ENCODE measurements at regions not wholly inside any gene's neighbourhood (a gene's known extent, or its start where the extent isn't known, plus 50 kb on each side); places are given as distances from the start of the nearest gene placed in this dataset.

DNA sequence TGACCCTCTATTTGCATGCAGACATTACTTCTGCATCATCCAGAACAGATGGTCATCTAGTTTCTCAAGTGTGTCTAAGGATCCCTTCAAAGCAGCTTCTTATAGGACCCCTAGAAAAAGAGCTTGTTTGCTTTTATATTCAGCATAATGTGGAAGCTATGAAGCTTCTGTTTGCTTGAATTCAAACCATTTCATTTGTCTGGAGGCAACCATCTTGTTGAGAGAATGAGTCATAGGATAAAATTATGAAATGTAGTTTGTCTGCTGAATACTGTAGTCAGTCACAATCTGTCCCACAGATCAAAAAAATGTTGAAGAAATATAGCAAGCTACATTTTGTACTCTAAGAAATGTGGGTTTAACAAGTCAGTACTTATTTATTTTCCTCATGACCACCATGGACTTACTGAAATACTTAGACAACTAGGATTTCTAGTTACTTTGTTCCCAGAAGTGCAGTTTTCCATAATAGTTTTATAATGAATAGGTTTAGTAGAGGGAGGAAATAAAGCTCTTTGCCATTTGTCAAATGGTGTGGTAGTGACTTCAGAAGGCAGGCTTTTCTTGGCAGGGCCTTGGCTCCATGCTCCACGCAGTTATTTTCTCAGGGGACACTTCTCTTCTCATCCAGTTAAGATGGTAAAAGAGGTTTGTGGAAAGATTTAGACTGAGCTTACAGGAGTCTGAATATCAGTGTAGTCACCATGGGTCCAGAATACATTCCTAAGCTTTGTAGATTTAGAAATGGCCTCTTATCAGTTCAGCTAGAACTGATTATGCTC lies 74.8 kb upstream of the DEPDC1 start:
- H3K9me3 ChIP-seq: no peaks in the 10 kb centered on the region
- DNase-seq (no peak), ATAC-seq (peak in 1 of 4 donors; percentile 59)
- no peak overlapping the region for H3K27ac ChIP-seq
- TF ChIP-seq, protein P1, sequence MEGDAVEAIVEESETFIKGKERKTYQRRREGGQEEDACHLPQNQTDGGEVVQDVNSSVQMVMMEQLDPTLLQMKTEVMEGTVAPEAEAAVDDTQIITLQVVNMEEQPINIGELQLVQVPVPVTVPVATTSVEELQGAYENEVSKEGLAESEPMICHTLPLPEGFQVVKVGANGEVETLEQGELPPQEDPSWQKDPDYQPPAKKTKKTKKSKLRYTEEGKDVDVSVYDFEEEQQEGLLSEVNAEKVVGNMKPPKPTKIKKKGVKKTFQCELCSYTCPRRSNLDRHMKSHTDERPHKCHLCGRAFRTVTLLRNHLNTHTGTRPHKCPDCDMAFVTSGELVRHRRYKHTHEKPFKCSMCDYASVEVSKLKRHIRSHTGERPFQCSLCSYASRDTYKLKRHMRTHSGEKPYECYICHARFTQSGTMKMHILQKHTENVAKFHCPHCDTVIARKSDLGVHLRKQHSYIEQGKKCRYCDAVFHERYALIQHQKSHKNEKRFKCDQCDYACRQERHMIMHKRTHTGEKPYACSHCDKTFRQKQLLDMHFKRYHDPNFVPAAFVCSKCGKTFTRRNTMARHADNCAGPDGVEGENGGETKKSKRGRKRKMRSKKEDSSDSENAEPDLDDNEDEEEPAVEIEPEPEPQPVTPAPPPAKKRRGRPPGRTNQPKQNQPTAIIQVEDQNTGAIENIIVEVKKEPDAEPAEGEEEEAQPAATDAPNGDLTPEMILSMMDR (IDR thresholded peaks at IDR 0.05): no peak
- no peak for TF ChIP-seq POLR2A (IDR thresholded peaks at IDR 0.05)
- whole genome bisulfite sequencing, 4 donors: 29 to 57% (median 47%) methylated on average over 1 of the region's 1 CpG
- H3K4me3 ChIP-seq: no peak overlapping the region
- H3K36me3 ChIP-seq: no peaks in the 10 kb centered on the region
- no peaks in the 10 kb centered on the region for H3K27me3 ChIP-seq
- intact Hi-C loops (cut with DNase I): loop anchor here in 4 of 10 donors (5.0 to 10.0 kb wide), 2 partner anchors 1163 to 1166 kb away; no protein-coding TSS in a partner anchor
- peaks cover 0 to 6% (median 0%) of the 10 kb centered on the region in 12 donors for H3K4me1 ChIP-seq

DNA sequence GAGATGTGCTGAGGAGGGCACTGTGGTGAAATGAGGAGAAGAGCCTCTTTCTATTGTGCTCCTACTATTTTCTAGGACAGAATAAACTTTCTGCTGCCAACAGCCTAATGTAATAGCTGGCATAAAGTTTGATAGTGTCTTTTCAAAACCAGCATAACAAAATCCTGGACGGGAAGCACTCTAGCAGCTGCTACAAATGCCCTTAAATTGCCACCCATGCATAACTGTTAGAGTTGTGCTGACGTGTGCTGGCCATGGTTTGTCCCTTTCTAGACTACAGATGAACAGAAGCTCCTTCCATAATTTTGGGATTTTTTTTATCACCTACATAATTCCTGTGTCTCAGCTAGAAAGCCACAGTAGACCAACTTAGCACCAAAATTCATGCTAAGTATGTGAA lies 88.5 kb upstream of the DEPDC1 start:
- intact Hi-C loops (cut with DNase I): no loop called here
- 64 to 82% (median 66%) methylated on average over 2 of the region's 2 CpGs for WGBS, 4 donors
- Histone ChIP-seq H3K9me3 (peaks cover 0 to 15% (median 4%) of the 10 kb centered on the region in 12 donors), H3K27ac (no peak overlapping the region), H3K4me3 (no peak overlapping the region), H3K4me1 (no peaks in the 10 kb centered on the region), H3K36me3 (no peaks in the 10 kb centered on the region), H3K27me3 (no peaks in the 10 kb centered on the region)
- DNase-seq (no peak), ATAC-seq (no peak)
- no peak for TF ChIP-seq POLR2A (IDR thresholded peaks at IDR 0.05)
- TF ChIP-seq, protein P1 (IDR thresholded peaks at IDR 0.05): no peak

DNA sequence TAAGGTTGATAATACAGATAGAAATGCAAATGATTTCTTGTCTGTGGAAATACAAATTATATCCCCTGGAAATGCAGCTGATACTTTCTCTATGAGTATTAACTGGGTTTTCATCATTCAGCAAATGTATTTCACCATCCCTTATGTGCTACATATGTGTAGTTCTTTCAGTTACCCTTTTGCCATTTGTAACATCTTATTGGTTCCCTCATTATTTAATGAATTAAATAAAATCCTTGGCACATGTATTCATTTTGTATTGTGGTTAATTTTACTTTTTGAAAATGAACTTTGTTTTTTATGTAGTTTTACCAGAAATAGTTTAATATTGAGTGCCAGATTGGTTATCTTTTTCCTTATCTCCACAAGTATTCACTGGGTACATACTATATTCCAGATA lies 89.9 kb upstream of the DEPDC1 start:
- TF ChIP-seq, protein P1 (IDR thresholded peaks at IDR 0.05): no peak
- no peak for TF ChIP-seq POLR2A (IDR thresholded peaks at IDR 0.05)
- Histone ChIP-seq H3K27ac (no peak overlapping the region), H3K27me3 (no peaks in the 10 kb centered on the region), H3K36me3 (no peaks in the 10 kb centered on the region), H3K4me3 (no peak overlapping the region), H3K9me3 (peaks cover 0 to 15% (median 4%) of the 10 kb centered on the region in 12 donors), H3K4me1 (no peaks in the 10 kb centered on the region)
- ATAC-seq (no peak), DNase-seq (no peak)
- intact Hi-C loops (cut with DNase I): no loop called here

DNA sequence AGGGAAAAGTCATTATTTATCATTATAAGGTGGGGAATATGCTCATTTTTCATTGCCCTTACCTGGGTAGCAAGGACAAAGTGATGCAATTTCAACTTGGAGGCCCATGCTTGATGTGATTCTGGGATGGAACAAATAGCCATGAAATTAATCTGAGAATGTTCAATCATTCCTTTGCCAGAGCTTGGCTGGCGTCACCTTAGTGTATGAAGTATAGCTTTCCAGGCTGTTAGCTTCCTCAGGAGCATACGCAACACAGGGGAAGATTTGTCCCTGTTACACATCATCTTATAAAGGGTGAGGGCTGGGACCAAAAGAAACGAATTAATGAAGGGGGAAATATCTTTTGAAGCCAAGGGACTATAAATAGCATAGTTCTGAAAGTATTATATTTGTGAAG lies 91.4 kb upstream of the DEPDC1 start:
- intact Hi-C loops (cut with DNase I): no loop called here
- WGBS, 4 donors: 67 to 75% (median 69%) methylated on average over 3 of the region's 3 CpGs
- ATAC-seq (no peak), DNase-seq (no peak)
- no peak overlapping the region for H3K4me3 ChIP-seq
- peaks cover 0 to 9% (median 0%) of the 10 kb centered on the region in 12 donors for H3K9me3 ChIP-seq
- H3K4me1 ChIP-seq: no peaks in the 10 kb centered on the region
- H3K36me3 ChIP-seq: no peaks in the 10 kb centered on the region
- no peak overlapping the region for H3K27ac ChIP-seq
- H3K27me3 ChIP-seq: no peaks in the 10 kb centered on the region
- no peak for TF ChIP-seq POLR2A (IDR thresholded peaks at IDR 0.05)
- TF ChIP-seq, protein P1 (IDR thresholded peaks at IDR 0.05): no peak
